Lung (tissue), 11 donors: ENCODE measurements at regions not wholly inside any gene's neighbourhood (a gene's known extent, or its start where the extent isn't known, plus 50 kb on each side); places are given as distances from the start of the nearest gene placed in this dataset.
"Not testable (repeated sequence)": the region's sequence is repeated elsewhere in the genome, so short reads cannot be mapped to it uniquely, and the experiment has no call there.

Experiments
- ATAC-seq: fragments of 200-7000 bp; cut with Tn5 transposase; one replicate; pipeline ENCODE4 v1.9.1; 2020; ENCODE audit warnings: moderate number of reproducible peaks; ENCODE audit not compliant: insufficient read depth, low FRiP score
- DNase-seq, 3 donors: peaks; one replicate each; pipeline ENCODE4 v3.0.0-alpha.2; 2013 to 2017
- H3K27ac ChIP-seq, 2 donors: one replicate each; pipeline ENCODE4 v1.5.1; 2013; ENCODE audit warnings: mild to moderate bottlenecking in 2 of 2, moderate library complexity in 2 of 2, control low read depth in 1 of 2, inconsistent platforms in 1 of 2, low read depth in 1 of 2, low read length in 1 of 2
- H3K27me3 ChIP-seq, 3 donors: one replicate each; pipeline ENCODE4 v1.5.1; 2013; ENCODE audit warnings: low read length in 2 of 3; ENCODE audit not compliant: control insufficient read depth in 3 of 3, insufficient read depth in 3 of 3
- H3K36me3 ChIP-seq, 4 donors: one replicate each; pipeline ENCODE4 v1.5.1; 2013; ENCODE audit warnings: low read length in 4 of 4, mild to moderate bottlenecking in 1 of 4, moderate library complexity in 1 of 4; ENCODE audit not compliant: control insufficient read depth in 4 of 4, insufficient read depth in 4 of 4
- H3K4me1 ChIP-seq, 5 donors: one replicate each; pipeline ENCODE4 v1.5.1; 2013; ENCODE audit warnings: low read length in 5 of 5, mild to moderate bottlenecking in 2 of 5, moderate library complexity in 1 of 5; ENCODE audit not compliant: control insufficient read depth in 5 of 5, insufficient read depth in 5 of 5
- H3K4me3 ChIP-seq: one replicate; pipeline ENCODE4 v1.5.1; 2013; ENCODE audit warnings: mild to moderate bottlenecking, control low read depth, moderate library complexity
- H3K9ac ChIP-seq, 2 donors: one replicate each; pipeline ENCODE4 v1.5.1; 2013; ENCODE audit warnings: low read length in 2 of 2, control low read depth in 1 of 2; ENCODE audit not compliant: insufficient read depth in 1 of 2
- H3K9me3 ChIP-seq, 4 donors: one replicate each; pipeline ENCODE4 v1.5.1; 2013; ENCODE audit warnings: low read length in 3 of 4, mild to moderate bottlenecking in 1 of 4, moderate library complexity in 1 of 4; ENCODE audit not compliant: control insufficient read depth in 4 of 4, insufficient read depth in 3 of 4
- CTCF ChIP-seq: IDR thresholded peaks from 2 replicates; pipeline ENCODE4 v1.5.1; 2012; ENCODE audit warnings: mild to moderate bottlenecking; ENCODE audit errors: control extremely low read depth, extremely low read depth
- WGBS, 2 donors: extraction: QIAGEN DNeasy Blood & Tissue Kit; methylation state at CpG; one replicate each; pipeline ENCODE4 v1.1.7; 2013; 5-methylcytosine and 5-hydroxymethylcytosine counted together
- donor health status: control.
- donor health status: control.
- donor health status: Bipolar disorder and iron deficiency.
- donor health status: healthy.
- donor health status: DM: yes; HTN: yes; CAD: no.

- ATAC-seq (peak; percentile 58), DNase-seq (no peak)
- no peaks in the 10 kb centered on the region for H3K36me3 ChIP-seq
- no peaks in the 10 kb centered on the region for H3K27me3 ChIP-seq
- H3K4me1 ChIP-seq = peaks cover 2 to 19% (median 6%) of the 10 kb centered on the region in 5 donors
- no peak overlapping the region for H3K9ac ChIP-seq
- 79 to 91% methylated on average over 10 of the region's 10 CpGs for WGBS, 2 donors
- no peak overlapping the region for H3K27ac ChIP-seq
- no peaks in the 10 kb centered on the region for H3K9me3 ChIP-seq
- TF ChIP-seq CTCF = no peak
- no peak overlapping the region for H3K4me3 ChIP-seq
These were observed 135.0 kb downstream of the RALA start for GRCh38 chr7:39758234-39758970.

DNA sequence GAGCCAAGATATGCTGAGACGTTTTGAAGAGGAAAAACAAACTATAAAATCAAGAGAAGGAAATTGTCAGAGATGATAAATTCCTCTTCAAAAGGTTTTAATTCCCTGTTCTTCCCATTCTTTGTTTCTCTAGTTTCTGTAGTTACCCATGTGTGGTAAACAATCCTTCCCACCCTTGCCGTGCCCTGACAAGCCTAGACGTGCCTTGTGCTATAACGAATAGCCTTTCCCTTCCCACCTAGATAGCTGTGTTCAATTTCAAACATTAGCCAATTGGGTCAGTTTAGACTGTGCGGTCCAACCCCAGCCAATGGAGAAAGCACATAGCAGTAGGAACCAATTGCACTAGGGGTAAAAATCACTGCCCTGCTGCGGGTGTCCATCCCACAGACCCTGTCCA lies 138.1 kb downstream of the RALA start:
- no peaks in the 10 kb centered on the region for H3K27me3 ChIP-seq
- H3K4me3 ChIP-seq = no peak overlapping the region
- H3K4me1 ChIP-seq = peaks cover 0 to 6% (median 2%) of the 10 kb centered on the region in 5 donors
- ATAC-seq (no peak), DNase-seq (no peak)
- no peak overlapping the region for H3K9ac ChIP-seq
- 77 to 80% methylated on average over 6 of the region's 6 CpGs for WGBS, 2 donors
- H3K36me3 ChIP-seq = no peaks in the 10 kb centered on the region
- no peak overlapping the region for H3K27ac ChIP-seq
- no peak for TF ChIP-seq CTCF
- no peaks in the 10 kb centered on the region for H3K9me3 ChIP-seq

GRCh38 chr7:39762466-39762865 lies 139.1 kb downstream of the RALA start:
- not testable (repeated sequence) for H3K9ac ChIP-seq, H3K27me3 ChIP-seq, H3K9me3 ChIP-seq, H3K36me3 ChIP-seq, H3K27ac ChIP-seq, DNase-seq, ATAC-seq, H3K4me1 ChIP-seq, H3K4me3 ChIP-seq
- WGBS, 2 donors = 84 to 91% methylated on average over 5 of the region's 5 CpGs

- H3K4me1 ChIP-seq, H3K4me3 ChIP-seq, H3K36me3 ChIP-seq, H3K27me3 ChIP-seq, H3K27ac ChIP-seq, DNase-seq, ATAC-seq, H3K9ac ChIP-seq, H3K9me3 ChIP-seq: not testable (repeated sequence)
- 76 to 83% methylated on average over 5 of the region's 5 CpGs for WGBS, 2 donors
These were observed 139.5 kb downstream of the RALA start for GRCh38 chr7:39762881-39763280.

- not testable (repeated sequence) for H3K9me3 ChIP-seq, ATAC-seq, H3K27ac ChIP-seq, H3K4me1 ChIP-seq, H3K36me3 ChIP-seq, H3K9ac ChIP-seq, H3K27me3 ChIP-seq, DNase-seq, H3K4me3 ChIP-seq
- 91% methylated on average over 4 of the region's 4 CpGs for WGBS, 2 donors
These were observed 142.5 kb downstream of the RALA start for GRCh38 chr7:39765833-39766232.

DNA sequence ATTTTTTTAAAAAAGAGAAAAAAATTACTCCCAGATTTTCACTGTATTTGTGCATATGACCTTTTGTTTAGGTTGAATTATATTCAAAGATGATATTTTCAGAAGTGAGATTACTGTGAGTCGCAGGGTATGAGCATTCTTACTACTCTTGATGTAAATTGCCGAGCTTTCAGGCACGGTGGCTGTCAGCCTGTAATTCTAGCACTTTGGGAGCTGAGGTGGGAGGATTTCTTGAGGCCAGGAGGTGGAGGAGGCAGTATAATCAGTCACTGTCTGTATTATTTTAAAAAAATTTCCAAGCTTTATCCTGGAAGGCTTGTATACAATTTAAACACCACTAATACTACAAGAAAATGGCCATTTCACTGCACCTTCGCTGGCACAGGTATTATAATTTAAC lies 145.1 kb downstream of the RALA start:
- not testable (repeated sequence) for DNase-seq
- WGBS, 2 donors = 95 to 97% methylated on average over 4 of the region's 4 CpGs

DNA sequence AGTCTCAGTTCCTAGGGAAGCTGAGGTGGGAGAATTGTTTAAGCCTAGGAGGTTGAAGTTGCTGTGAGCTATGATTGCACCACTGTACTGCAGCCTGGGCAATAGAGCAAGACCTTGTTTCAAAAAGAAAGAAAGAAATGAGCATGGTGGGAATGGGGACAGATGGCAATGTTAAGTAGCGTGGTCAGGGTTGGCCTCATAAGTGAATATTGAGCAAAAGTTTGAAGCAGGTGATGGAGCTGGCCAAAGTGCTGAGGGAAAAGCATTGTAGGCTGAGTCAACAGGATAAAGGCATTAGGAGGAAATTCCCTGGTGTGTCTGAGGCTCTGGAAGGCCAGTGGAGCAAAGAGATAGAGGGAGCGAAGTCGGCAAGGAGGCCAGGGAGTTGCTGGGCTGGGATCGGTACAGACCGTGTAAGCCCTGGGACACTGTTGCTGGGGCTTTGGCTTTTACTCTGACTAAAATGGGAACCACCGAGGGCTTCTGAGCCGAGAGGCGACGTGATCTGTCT lies 151.0 kb downstream of the RALA start:
- 93 to 96% methylated on average over 9 of the region's 9 CpGs for WGBS, 2 donors
- not testable (repeated sequence) for ATAC-seq, DNase-seq, H3K27ac ChIP-seq, H3K36me3 ChIP-seq, H3K9me3 ChIP-seq, H3K4me1 ChIP-seq, H3K4me3 ChIP-seq, H3K9ac ChIP-seq, H3K27me3 ChIP-seq

More for the DNA sequence above, 145.1 kb downstream of the RALA start:
- not testable (repeated sequence) for H3K27me3 ChIP-seq, H3K4me3 ChIP-seq, ATAC-seq, H3K27ac ChIP-seq, H3K36me3 ChIP-seq, H3K9ac ChIP-seq, H3K4me1 ChIP-seq, H3K9me3 ChIP-seq
